Stimulated activated CD4-positive, alpha-beta T cell treated with anti-CD3 and anti-CD28 coated beads, Interleukin-12 subunit alpha, Interleukin-12 subunit beta, amount 100 ng/mL, for 4 hours (primary cell): ENCODE measurements at regions not wholly inside any gene's neighbourhood (a gene's known extent, or its start where the extent isn't known, plus 50 kb on each side); places are given as distances from the start of the nearest gene placed in this dataset.
A peak's percentile ranks its signal among the peaks of the same experiment; 100 is the strongest.

Experiments used
- DNase-seq: peaks from one replicate; pipeline ENCODE4 v3.0.0-alpha.2; 2020

DNA sequence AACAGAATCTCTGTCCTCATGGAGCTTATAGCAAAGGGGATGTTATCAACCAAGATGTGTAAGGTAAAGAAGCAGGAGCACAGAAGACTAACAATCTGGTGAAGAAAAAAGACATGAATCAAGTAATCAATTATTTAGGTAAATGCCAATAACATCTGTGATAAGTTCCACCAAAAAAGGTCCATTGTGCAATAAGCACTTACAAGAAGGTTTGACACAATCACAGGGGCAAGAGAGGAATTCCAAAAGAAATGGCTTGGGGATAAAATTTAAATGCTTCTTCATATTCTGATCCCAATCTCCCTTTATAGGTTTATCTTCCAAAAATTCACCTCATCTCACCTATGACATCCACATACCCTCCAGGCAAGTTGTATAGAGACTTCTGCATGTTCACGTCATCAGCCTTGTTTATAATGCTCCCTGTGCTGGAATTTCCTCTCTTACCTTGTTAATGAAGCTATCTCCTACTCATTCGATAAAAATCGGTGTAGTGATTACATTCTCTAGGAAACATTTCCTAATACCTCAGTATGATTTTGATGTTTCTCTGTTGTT, 53.6 kb upstream of the DPT start:
- no peak for DNase-seq

DNA sequence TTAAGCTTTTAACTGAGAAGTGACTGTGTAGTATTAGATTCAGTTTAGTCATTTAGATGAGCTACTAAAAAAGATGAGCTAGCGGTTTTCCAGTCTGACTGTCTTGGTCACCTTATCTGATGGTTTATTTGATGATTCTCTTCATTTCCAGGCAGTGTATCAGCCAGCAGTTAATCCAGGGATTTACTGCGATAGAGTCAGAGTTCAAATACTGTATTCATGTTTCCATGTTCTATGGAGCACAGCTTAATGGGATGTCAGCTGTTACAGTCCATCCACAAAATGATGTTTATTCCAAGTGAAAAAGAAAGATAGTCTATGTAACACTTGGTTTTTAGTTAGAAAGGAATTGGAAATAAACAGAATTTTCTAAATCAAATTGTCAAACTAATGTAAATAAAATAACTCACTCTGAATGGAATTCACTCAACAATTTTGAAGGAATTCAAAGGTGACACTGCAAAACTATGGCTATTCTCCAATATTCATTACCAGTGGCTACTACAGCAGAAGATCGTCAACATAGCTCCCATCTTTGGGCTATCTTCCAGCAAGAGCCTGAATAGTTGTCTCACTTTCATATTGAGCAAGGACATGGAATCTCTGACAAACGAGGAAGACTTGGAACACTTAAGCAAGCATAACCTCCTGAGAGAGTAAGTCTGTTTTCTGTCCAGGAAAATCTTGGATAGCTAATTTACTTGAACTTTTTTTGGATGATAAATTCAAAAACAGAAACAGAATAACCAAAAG, 54.6 kb upstream of the DPT start:
- no peak for DNase-seq

DNA sequence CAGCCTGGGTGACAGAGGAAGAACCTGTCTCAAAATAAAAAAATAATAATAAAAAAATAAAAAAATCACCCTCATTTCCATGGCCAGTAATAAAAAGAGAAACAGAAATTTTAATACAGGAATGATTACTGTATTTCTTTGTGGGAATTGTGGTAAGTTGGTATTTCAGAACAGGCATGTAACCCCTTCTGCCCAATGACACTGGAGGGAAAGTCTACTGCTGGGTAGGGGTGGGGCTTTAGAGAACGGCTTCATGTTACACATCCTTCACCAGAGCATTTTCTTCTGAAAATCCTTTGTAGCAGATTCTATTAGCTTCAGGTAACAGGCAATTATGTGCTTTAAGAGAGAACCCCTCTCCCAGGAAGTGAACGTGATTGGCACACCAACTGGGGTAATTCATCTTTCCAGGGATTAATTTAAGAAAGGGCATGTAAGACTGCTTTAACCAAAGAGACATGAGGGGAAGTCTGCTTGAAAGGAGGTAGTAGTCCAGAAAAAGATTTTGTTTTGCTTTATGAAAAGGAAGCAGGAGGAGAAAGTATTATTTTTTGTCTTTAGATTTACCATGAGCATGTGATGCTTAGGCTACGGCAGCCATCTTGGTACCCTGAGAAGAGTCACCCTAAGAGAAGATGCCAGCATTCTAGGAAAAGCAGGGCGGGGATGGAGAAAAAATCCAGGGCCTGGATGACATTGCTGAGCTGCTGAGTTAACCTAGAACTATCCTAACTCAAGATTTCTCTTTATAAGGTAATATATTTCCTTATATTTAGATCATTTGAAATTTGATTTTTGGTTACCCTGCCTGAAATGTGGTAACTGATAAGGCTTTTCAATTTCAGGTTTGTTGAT, 57.7 kb upstream of the DPT start:
- no peak for DNase-seq

DNA sequence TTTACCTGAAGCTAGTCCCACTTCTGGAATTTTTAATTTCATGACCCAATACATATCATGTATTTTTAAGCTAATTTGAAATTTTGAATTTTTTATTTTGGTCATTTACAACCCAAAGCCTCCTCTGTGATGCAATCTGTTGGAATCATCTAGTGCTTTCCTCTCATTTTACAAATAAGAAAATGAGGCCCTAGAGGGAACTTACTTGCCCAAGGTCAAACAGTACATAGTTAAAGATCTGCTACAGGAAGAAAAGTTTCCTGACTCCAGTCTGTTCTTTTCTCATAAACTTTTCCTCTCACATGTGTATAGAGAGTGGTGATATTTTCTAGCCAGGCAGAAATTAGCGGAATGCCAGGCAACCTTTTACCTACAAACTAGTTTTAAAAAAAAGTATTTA, 59.3 kb upstream of the DPT start:
- DNase-seq: no peak

DNA sequence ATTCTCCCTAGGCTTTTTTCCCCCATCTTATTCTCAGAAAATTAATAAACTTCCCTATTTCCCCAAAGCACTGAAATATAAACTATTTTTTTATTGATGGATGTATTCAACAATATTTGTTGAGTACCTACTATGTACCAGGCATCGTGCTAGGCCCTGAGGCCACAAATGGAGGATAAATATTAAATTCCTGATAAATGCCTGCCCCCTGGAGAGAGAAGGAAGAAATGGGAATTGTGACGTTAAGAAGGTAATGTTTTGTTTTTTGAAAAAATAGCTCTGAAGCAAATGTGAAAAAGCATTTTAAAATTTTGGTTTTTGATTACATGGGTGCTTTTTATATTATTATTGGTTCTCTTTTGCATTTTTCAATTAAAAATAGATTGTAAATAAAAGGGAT, 60.5 kb upstream of the DPT start:
- DNase-seq: no peak

DNA sequence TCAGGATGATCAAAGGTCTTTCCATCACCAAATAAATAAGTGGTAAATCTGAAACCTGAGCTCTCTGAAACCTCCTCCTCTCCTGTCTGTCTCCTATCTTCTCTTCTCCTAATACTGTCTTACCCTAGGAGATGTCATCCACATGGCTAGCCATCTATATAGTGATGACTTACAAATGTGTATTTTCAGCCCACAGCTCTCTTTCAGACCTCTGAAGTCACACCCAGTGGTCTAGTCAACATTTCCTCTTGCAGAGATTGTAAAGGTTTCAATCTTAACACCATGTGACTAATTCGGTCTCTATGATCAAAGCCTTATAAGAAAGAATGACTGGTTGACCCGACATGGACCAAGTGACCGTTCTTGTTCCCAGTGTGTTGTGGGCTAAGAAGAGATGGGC, 63.1 kb upstream of the DPT start:
- DNase-seq: no peak

DNA sequence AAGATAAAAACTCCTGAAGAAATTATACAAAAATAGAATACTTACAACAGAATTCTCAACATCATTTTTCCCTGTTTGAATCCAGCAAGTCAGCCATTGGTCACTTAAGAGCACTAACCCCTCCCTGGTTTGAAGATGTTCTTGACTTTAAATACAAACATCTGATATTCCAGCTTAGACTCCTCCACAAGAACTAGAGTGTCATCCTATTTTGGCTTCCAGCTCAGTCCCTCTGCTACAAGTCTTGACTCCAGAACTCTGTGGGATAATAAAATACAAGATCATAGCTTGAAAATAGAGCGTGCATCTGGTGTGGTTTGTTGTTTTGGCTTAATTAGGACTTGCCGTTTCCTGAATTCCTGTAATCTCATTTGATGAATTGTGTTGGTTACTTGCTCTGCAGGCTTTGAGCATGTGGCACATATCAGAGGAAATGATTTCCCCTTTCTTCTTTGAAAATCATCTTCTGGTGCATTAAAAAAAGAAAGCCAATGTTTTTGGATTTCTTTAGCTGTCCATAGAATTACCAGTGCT, 63.7 kb upstream of the DPT start:
- no peak for DNase-seq

DNA sequence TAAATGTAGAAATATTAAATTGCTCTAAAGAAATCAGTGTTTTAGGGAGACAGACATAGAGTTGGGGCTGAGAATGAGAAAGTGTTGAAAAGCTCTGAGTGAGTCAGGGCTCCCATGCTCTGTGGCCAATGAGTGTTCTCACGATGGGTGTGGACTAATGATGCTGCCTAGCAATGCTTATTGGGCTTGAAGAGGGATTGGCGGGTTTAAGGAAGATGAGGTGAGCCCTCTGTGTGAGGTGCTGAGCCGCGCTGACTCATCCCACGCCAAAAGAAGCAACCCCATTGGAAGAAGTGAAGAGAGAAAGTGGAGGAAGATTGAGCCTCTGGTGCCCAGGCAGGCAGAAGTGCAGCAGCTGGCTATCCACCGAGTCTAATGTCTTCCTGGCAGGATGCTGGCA, 65.1 kb upstream of the DPT start:
- no peak for DNase-seq

DNA sequence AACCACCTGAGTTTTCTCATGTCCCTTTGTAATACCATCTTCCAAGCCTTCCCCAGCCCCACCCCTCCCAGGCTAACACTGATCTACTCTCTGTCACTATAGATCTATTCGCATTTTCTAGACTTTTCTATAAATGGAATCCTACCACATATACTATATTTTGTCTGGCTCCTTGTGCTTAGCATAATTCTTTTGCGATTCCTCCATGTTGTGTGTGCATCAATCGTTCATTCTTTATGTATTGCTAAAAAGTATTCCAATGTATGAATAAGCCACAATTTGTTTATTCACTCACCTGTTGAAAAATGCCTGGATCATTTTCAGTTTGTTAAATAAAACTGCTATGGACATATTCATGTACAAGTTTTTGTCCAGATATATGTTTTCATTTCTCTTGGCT, 66.7 kb upstream of the DPT start:
- DNase-seq: no peak

DNA sequence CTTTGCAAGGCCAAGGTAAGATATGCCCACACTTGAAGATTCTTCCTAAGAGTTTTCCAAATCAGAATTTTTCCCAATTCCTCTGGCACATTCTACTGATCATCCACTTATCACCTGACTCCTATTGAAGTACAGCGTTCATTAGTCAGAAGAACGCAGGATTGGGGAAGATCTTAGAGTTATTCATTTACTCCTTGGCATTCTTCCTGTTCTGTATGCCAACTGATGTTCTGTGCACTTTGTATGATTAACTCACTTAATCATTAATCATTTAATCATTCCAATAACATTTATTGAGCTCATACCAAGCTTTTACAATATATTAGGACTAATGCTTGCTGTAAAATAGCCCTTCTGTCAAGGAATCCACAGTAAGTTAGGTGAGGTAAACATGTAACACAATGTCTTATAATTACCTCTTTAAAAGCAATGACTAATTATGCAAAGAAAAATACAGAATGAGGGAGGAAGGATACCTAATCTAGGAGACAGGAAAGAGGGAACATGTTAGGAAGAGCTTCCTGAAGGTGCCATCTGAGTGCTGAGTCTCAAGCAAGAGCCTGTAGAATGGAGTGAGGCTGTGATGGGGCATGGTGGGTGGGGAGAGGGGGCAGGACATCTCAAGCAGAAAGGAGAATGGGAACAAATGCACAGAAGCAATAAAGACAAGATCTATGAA, 71.1 kb upstream of the DPT start:
- no peak for DNase-seq

DNA sequence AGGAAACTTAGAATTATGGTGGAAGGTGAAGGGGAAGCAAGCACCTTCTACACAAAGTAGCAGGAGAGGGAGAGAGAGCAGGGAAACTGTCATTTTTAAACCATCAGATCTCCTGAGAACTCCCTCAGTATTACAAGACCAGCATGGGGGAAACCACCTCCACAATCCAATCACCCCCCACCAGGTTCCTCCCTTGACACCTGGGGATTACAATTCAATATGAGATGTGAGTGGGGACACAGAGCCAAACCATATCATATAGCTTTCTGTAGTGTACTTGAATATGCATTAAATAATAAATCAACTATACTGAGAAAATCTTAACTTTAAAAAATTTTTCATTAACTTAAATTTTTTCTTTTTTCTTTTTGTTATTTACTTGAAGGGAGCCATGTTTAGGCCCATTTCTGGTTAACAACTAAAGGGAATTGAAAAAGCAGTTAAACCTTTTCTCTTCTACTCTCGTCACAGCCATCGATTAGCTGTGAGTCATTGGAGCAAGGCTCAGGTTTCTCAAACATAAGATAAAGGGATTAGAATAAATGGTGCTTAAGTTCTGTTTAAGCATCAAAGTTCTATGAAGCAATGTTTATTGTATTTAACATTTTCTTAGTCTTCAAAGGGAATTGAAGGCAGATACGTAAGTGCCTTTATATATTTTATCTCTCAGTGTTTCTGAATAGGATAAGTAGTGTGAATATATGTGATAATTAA, 72.2 kb upstream of the DPT start:
- no peak for DNase-seq

DNA sequence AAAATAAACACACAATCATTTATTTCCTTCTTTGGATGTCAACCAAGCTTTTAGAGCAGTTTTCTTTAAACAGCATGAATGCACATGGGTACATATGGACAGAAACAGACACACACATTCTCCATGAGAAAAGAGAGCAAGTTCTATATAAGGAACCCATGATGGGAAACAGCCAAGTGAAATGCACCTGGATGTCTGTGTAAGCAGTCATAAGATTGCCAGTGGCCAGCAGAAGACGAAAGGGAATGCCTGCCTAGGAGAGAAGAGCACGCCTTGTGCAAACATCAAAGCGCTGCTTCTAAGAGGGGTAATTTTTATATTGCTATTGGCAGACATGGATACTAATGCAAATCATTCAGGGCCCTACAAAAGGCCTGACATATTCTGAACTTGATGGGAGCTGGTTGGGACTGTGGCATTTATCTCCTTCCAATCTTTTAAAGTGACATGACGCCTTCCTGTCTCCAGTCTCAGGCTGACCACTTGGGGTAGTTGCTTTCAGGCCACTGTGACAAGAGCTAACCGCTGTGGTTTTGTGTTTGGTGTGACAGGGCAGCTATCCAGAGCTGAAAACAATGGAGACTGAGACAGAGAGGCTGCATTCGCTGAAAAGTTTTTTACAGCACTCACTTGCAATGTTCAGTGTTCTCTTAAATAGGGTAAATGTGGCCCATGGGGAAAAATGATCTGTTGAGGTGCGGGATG, 75.0 kb upstream of the DPT start:
- DNase-seq: no peak

DNA sequence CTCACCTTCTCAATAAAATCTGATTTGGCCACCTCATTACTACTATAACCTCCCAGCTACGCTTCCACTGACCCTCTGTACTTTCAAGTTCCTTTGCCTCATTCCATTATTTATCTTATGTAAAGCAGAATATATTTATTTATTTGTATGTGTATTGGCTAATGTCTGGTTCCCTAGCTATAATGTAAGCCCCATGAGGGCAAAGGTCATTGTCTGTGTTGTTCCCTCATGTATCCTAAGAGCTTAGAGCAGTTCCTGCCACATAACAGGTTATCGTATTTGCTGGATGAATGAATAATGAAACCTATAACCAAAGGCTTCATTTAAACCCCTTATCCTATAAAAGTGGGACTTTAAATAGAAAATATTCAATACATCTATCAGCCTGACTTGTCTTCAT, 77.9 kb upstream of the DPT start:
- DNase-seq: no peak

DNA sequence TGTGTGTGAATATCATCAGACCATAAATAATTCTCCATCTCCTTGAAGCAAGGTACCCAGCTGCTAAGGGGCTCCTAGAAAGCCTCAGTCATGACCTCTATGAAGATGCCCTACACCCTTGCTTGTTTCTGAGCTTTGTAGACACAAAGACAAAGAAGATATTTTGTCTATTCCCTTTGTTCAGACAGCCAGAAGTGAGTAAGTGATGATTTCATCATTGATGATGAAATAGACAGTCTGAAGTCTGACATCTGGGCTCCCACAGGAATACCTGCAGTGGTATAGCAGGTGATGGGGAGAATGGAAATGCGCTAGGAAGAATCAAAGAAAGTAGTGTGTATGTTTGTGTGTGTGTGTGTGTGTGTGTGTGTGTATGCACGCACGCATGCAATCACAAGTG, 82.2 kb upstream of the DPT start:
- no peak for DNase-seq

DNA sequence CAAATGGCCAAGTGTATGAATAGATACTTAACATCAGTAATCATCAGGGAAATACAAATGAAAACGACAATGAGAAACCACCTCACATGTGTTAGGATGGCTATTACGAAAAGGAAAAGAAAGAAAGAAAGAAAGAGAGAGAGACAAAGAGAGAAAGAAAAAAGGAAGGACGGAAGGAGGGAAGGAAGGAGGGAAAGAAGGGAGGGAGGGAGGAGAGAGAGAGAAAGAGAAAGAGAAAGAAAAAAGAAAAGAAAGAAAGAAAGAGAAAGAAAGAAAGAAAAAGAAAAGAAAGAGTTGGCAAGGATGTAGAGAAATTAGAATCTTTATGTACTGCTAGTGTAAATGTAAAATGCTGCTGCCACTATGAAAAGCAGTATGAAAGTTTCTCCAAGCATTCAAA, 90.7 kb upstream of the DPT start:
- DNase-seq: no peak

DNA sequence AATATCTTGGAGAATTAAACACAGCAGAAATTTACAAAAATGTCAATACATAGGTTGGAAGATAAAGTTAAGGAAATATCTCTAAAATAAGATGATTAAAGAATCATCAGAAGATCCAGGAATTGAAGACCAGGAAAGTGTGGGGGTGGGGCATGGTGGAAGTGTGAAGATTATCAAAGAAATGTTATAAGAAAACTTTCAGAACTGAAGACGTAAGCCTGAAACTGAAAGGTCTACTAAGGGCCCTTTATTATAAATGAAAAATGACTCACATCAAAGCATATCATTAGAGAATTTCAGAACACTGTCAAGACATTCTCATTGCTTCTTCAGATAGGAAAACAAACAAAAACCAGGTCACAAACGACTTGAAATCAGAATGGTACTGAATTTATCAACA, 92.4 kb upstream of the DPT start:
- DNase-seq: peak; percentile 19

DNA sequence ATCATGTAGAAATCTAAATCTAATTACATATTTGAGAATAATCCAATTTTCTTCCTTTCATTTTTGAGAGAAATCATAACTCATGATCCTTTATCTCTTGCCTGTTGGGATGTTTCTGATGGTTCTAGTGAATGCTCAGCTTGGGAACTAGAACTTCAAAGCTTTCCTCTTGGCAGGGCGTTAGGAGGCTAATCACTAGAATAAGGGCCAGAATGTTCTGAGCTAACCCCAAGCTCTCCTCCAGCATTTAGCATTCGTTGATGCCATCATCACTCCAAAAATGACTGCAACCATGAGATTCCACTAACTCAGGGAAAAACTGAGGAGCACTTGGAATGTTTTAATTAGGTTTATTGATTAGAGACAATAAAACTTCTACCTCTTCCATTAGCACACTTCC, 93.9 kb upstream of the DPT start:
- no peak for DNase-seq

DNA sequence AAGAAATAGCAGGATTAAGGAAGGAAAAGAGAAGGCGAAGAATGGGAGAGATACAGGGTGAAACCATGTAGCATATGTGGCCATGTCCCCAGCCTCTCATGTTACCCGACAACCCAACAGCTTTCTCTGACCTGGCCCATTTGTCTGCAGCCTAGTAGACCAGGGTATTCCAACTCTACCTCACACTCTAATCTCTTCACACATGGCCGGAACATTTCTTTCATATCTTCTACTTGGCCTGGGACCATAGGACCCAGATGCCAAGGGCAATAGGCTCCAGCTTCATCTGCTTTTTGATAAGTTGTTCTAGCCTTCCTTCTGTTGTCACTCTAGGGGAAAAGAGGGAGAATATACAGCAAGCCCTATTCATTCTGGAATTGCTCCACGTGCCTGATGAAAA, 95.0 kb upstream of the DPT start:
- DNase-seq: no peak

DNA sequence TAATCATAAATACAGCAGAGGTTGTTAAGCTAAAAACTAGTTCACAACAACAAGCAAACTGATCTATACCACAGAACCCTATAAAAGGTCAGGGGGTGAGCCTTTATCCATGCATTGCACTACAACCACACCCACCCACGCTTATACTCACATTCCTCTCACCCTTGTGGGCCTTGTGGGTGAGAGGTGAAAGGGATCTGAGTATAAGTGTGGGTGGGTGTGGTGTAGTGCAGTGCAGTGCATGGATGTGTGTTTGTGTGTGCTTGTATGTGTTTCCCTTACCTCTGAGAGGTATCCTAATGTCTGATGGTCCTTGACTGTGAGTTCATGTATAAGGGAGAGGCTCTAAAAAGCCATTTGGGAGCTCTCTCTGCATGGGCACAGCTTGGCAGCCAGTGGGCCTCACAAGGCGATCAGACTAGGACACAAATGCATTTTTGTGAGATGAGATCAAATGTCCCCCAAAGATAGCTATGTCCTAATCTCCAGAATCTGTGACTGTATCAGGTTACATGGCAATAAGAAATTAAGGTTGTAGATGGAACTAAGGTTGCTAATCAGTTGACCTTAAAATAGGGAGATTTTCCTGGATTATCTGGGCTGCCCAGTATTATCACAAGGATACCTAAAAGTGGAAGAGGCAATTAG, 95.5 kb upstream of the DPT start:
- DNase-seq: no peak

DNA sequence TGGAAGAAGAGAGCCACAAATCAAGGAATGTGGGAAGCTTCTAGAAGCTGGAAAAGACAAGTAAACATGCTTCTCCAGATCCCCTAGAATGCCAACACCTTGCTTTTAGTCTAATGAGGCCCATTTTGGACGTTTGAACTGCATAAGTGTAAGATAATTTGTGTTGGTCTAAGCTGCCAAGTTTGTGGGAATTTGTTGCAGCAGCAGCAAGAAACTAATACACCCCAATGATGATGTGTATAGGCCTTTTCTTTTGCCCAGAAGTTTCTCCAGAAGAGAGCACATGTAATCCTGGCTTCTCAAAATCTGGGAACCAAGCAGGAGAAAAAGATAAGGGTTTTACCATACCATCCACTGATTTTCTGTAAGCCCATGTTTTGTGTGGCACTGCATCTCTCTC, 96.1 kb upstream of the DPT start:
- no peak for DNase-seq

DNA sequence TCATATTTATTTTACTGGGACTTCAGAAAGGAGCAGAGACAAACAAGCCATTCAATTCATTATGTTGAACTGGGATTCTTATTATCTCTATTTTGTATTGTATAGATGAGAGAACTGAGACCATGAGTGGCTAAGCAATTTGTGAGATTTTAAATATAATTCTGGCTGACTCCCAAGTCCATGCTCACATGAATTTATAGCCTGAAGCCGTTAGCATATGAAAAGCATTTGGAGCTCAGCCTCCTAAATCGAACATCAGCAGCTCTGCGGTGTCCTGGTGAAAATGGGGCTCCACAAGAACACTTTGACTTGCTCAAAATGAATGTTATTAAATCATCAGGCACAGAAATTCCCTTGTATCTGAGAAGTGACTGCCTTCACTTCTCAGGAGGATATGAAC, 96.8 kb upstream of the DPT start:
- no peak for DNase-seq

DNA sequence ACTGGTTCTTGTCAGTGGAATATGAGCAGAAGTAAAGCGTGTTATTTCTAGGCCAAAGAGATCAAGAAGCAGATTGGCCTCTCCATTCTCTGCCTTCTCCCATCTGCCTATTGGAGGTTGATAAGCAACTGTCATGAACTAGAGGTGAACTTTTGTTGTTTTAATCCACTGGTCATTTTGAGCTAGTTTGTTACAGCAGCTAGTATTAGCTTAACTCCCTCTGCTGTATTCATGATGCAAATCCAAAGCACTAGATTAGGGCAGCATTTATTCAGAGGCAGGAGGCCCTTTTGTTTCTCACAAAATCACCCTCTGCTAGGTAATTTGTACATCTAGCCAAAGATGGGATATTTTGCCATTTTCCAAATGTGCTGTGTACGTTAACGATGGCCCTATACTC, 97.3 kb upstream of the DPT start:
- DNase-seq: no peak
